Right cardiac atrium (tissue), 5 donors: ENCODE measurements at regions not wholly inside any gene's neighbourhood (a gene's known extent, or its start where the extent isn't known, plus 50 kb on each side); places are given as distances from the start of the nearest gene placed in this dataset.
"Not testable (repeated sequence)": the region's sequence is repeated elsewhere in the genome, so short reads cannot be mapped to it uniquely, and the experiment has no call there.

Source experiments
- ATAC-seq, 2 donors: fragments of 200-7000 bp; cut with Tn5 transposase; one replicate each; pipeline versions ENCODE4 v1.8.0 to v1.9.1; 2020; ENCODE audit warnings: moderate library complexity in 2 of 2, mild to moderate bottlenecking in 1 of 2
- DNase-seq, 3 donors: peaks; one replicate each; pipeline ENCODE4 v3.0.0-alpha.2; 2020
- H3K27ac ChIP-seq: one replicate; pipeline ENCODE4 v1.5.1; 2013; ENCODE audit warnings: mild to moderate bottlenecking, low read length, control low read depth, moderate library complexity
- H3K27me3 ChIP-seq: one replicate; pipeline ENCODE4 v1.6.1; 2013; ENCODE audit not compliant: control insufficient read depth, insufficient read depth
- H3K4me1 ChIP-seq: one replicate; pipeline ENCODE4 v1.6.1; 2013; ENCODE audit warnings: low read length; ENCODE audit not compliant: control insufficient read depth, insufficient read depth
- H3K4me3 ChIP-seq: one replicate; pipeline ENCODE4 v1.5.1; 2013; ENCODE audit warnings: low read length, control low read depth
- H3K9me3 ChIP-seq: one replicate; pipeline ENCODE4 v1.6.1; 2013; ENCODE audit warnings: low read length; ENCODE audit not compliant: control insufficient read depth
- WGBS: extraction: QIAGEN DNeasy Blood & Tissue Kit; methylation state at CpG from one replicate; pipeline ENCODE4 v1.1.7; 2013; 5-methylcytosine and 5-hydroxymethylcytosine counted together
- intact Hi-C, 4 donors: fragments of 100-400 bp; cut with DNase I; formaldehyde crosslinking; loops; one replicate each; pipeline versions ENCODE4 v1.11.0 to v1.14.0; 2022 to 2023
- donor health status: healthy with polysubstance abuse.
- donor health status: DM: no; HTN: yes; CAD: no.
- donor health status: DM: no; HTN: no; CAD: no.
- donor health status: DM: no; HTN: yes; CAD: no; lungs with severe emphysema.
- donor health status: DM: yes; HTN: yes; CAD: no.

DNA sequence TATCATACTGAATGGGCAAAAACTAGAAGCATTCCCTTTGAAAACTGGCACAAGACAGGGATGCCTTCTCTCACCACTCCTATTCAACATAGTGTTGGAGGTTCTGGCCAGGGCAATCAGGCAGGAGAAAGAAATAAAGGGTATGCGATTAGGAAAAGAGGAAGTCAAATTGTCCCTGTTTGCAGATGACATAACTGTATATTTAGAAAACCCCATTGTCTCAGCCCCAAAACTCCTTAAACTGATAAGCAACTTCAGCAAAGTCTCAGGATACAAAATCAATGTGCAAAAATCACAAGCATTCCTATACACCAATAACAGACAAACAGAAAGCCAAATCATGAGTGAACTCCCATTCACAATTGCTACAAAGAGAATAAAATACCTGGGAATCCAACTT is 52.5 kb upstream of the CCDC71L start:
- 59% methylated on average over 1 of the region's 1 CpG for WGBS

GRCh38 chr7:106714590-106715442 is 53.9 kb upstream of the CCDC71L start:
- intact Hi-C loops, H3K27me3 ChIP-seq, H3K4me3 ChIP-seq, H3K9me3 ChIP-seq, H3K27ac ChIP-seq, DNase-seq, H3K4me1 ChIP-seq, ATAC-seq: not testable (repeated sequence)
- WGBS = 92% methylated on average over 6 of the region's 6 CpGs

More for the DNA sequence above, 52.5 kb upstream of the CCDC71L start:
- H3K27ac ChIP-seq, DNase-seq, H3K4me1 ChIP-seq, H3K9me3 ChIP-seq, H3K4me3 ChIP-seq, H3K27me3 ChIP-seq, intact Hi-C loops, ATAC-seq: not testable (repeated sequence)

DNA sequence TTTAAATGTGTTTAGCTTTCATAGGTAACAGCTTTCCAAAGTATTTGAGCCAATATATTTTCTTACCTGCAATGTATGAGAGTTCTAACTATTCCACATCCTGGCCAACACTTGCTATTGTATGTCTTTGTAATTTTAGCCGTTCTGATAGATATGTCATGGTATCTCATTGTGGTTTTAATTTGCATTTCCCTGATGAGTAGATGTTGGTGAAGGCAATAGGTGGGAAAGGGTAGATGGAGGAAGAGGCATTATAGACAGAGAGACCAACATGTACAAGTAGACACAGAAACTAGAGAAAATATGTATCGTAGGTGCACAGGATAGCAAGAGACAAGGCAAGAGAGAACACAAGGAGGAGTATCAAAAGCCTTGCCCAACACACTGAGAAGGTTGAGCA is 54.8 kb upstream of the CCDC71L start:
- intact Hi-C loops = no loop called here
- DNase-seq (no peak), ATAC-seq (no peak)
- H3K27ac ChIP-seq = no peak overlapping the region
- H3K27me3 ChIP-seq = no peaks in the 10 kb centered on the region
- 89% methylated on average over 2 of the region's 2 CpGs for WGBS
- no peaks in the 10 kb centered on the region for H3K4me1 ChIP-seq
- no peak overlapping the region for H3K4me3 ChIP-seq
- no peaks in the 10 kb centered on the region for H3K9me3 ChIP-seq

GRCh38 chr7:106717254-106717954 is 56.4 kb upstream of the CCDC71L start:
- ATAC-seq = no peak
- no peak overlapping the region for H3K27ac ChIP-seq

DNA sequence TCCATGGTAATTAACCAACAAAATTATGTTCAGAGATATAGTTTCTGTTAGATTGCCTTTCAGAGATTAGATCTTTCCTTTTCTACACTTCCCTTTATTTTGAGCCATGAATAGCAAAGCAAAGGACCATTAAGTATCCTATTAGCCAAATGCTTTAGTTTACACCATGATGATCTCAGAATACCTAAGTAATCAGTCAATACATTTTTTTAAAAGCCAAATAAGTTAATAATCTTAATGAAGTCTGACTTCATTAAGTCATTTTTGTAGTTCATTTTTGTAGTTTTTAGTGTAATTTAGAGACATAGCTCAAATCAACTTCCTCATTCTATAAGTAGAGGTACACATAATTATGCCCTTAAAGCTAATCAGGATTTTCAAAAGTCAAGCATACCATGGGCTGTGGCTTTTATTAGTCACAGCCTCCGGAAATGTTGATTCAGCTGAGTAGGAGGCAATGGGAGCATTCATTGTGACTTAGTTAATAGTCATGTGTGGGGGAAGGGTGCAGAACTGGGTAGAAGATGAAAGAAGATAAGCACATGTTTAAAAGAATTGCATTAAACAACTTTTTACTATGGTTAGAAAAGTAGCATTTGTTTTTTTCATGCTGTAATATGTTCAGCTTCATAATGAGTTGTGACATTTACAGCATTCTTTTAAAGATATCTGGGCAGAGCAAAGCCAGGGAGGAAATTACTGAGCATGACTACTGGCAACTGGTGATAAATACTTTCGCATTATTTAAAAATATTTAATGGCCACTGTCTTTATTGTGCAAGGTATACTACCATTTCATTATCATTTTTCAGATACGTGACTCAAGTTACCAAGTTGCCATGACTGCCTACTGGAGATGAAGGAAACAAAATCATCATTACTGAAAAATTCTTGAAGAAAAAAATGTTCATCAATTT is 57.3 kb upstream of the CCDC71L start:
- DNase-seq (no peak), ATAC-seq (peak; percentile 59 to 94)
- H3K9me3 ChIP-seq = no peaks in the 10 kb centered on the region
- WGBS = 26% methylated on average over 3 of the region's 3 CpGs
- peaks cover 2% of the 10 kb centered on the region for H3K27me3 ChIP-seq
- no peak overlapping the region for H3K27ac ChIP-seq
- intact Hi-C loops = no loop called here
- no peak overlapping the region for H3K4me3 ChIP-seq
- no peaks in the 10 kb centered on the region for H3K4me1 ChIP-seq

More at GRCh38 chr7:106717254-106717954, 56.4 kb upstream of the CCDC71L start:
- peaks cover 2% of the 10 kb centered on the region for H3K27me3 ChIP-seq
- no peak for DNase-seq
- H3K9me3 ChIP-seq = no peaks in the 10 kb centered on the region
- no peak overlapping the region for H3K4me3 ChIP-seq
- intact Hi-C loops = no loop called here
- no peaks in the 10 kb centered on the region for H3K4me1 ChIP-seq
- 86% methylated on average over 1 of the region's 1 CpG for WGBS

- DNase-seq (no peak), ATAC-seq (no peak)
- WGBS = 66% methylated on average over 2 of the region's 2 CpGs
- H3K4me1 ChIP-seq = no peaks in the 10 kb centered on the region
- no peak overlapping the region for H3K27ac ChIP-seq
- H3K9me3 ChIP-seq = no peaks in the 10 kb centered on the region
- intact Hi-C loops = no loop called here
- peaks cover 2% of the 10 kb centered on the region for H3K27me3 ChIP-seq
- H3K4me3 ChIP-seq = no peak overlapping the region
These were observed 59.7 kb upstream of the CCDC71L start for GRCh38 chr7:106720641-106721040.

- Histone ChIP-seq H3K9me3 (no peaks in the 10 kb centered on the region), H3K4me1 (no peaks in the 10 kb centered on the region), H3K4me3 (no peak overlapping the region), H3K27ac (no peak overlapping the region), H3K27me3 (peaks cover 2% of the 10 kb centered on the region)
- intact Hi-C loops = no loop called here
- no peak for ATAC-seq
- DNase-seq = no peak
- WGBS = 79% methylated on average over 5 of the region's 5 CpGs
These were observed 61.1 kb upstream of the CCDC71L start for GRCh38 chr7:106721816-106722785.

DNA sequence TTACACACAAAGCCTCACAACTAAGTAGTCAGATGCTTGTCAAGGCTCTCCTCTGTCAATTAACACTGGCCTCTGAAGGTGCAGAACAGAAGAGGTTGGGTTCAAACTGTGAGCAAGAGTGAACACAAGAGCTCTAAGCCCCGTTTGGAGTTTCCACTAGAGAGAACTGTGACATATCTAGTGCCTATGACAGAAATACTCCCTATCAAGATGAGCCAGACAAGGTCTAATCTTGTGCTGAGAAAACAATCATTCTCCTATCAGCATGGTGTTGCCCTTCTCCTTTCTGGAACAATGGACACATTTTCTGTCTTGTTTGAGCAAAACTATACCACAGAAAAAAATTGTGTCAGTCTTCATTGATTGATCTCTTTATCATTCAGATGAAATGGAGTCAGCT is 62.4 kb upstream of the CCDC71L start:
- no peak overlapping the region for H3K27ac ChIP-seq
- no peak for DNase-seq
- 26% methylated on average over 1 of the region's 1 CpG for WGBS
- H3K4me1 ChIP-seq = no peaks in the 10 kb centered on the region
- no peak for ATAC-seq
- H3K27me3 ChIP-seq = peaks cover 2% of the 10 kb centered on the region
- H3K9me3 ChIP-seq = no peaks in the 10 kb centered on the region
- intact Hi-C loops = no loop called here
- H3K4me3 ChIP-seq = no peak overlapping the region

DNA sequence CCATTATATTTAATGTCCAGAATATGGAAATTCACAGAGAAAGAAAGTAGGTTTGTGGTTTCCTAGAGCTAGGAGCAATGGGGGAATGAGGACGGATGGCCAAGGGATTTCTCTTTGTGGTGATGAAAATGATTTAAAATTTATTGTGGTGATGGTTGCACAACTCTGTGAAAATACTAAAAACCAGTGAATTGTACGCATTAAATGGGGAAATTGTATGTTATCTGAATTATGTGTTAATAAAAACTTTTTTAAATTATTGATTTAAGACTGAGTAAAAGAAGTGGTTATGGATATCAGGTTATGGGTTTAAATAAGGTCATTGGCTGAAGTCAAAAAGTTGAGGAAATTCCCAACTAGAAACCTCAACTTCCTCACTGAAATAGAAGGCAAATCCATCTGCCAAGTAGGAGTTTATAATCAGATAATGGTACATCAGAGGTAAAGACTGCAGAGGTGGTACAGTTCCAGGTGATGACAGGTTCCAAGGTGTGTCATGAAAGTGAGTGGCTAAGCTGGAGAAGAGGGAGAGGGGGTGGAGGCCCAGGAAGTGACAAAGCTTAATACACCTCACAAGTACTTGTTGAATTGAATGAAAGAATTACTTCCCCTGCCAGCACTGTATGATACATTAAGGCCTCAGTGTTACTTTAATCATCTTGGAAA is 68.9 kb upstream of the CCDC71L start:
- H3K27ac ChIP-seq = no peak overlapping the region
- H3K4me3 ChIP-seq = no peak overlapping the region
- WGBS = 87% methylated on average over 2 of the region's 2 CpGs
- H3K4me1 ChIP-seq = peaks cover 2% of the 10 kb centered on the region
- H3K9me3 ChIP-seq = no peaks in the 10 kb centered on the region
- ATAC-seq (no peak), DNase-seq (no peak)
- H3K27me3 ChIP-seq = no peaks in the 10 kb centered on the region
- intact Hi-C loops = loop anchor here in 2 of 4 donors (5.0 to 10.0 kb wide), 3 partner anchors 68 to 555 kb away; partner anchors contain the start of gene CCDC71L (in 1 of the 2)
